SK-N-SH treated with all-trans-retinoic acid at 6 μM for 48 hours (cell line): ENCODE measurements at regions not wholly inside any gene's neighbourhood (a gene's known extent, or its start where the extent isn't known, plus 50 kb on each side); places are given as distances from the start of the nearest gene placed in this dataset.

ENCODE experiments used
- ATAC-seq: fragments of 200-7000 bp; cut with Tn5 transposase; 3 replicates; pipeline ENCODE4 v1.9.1; 2020; ENCODE audit warnings: mild to moderate bottlenecking, moderate library complexity
- ARNTL ChIP-seq: fragments of 450-650 bp; formaldehyde crosslinking; IDR thresholded peaks from 2 replicates; pipeline ENCODE4 v1.5.0; 2020; ENCODE audit warnings: low read depth, mild to moderate bottlenecking, moderate library complexity, borderline replicate concordance
- BACH2 ChIP-seq: fragments of 250-450 bp; sonication (Bioruptor Pico); IDR thresholded peaks from 2 replicates; pipeline ENCODE4 v1.9.0; 2021; ENCODE audit warnings: mild to moderate bottlenecking, borderline replicate concordance
- CSDC2 ChIP-seq: fragments of 250-450 bp; sonication (Bioruptor Pico); IDR thresholded peaks from 2 replicates; pipeline ENCODE4 v1.5.0; 2020; ENCODE audit warnings: mild to moderate bottlenecking, moderate library complexity
- CSRNP3 ChIP-seq: fragments of 250-450 bp; sonication (Bioruptor Pico); IDR thresholded peaks from 2 replicates; pipeline ENCODE4 v1.5.1; 2021; ENCODE audit warnings: mild to moderate bottlenecking, moderate library complexity
- GLIS3 ChIP-seq: fragments of 250-450 bp; sonication (Bioruptor Pico); IDR thresholded peaks from 2 replicates; pipeline ENCODE4 v1.5.0; 2020; ENCODE audit warnings: mild to moderate bottlenecking, moderate library complexity
- ISL1 ChIP-seq: fragments of 250-450 bp; sonication (Bioruptor Pico); IDR thresholded peaks from 2 replicates; pipeline ENCODE4 v2.1.2; 2022; ENCODE audit warnings: mild to moderate bottlenecking, moderate library complexity
- OSR1 ChIP-seq: fragments of 250-450 bp; sonication (Bioruptor Pico); IDR thresholded peaks from 2 replicates; pipeline ENCODE4 v1.8.0; 2022; ENCODE audit warnings: moderate library complexity, mild to moderate bottlenecking, inconsistent platforms
- RARB ChIP-seq: fragments of 250-450 bp; sonication (Bioruptor Pico); IDR thresholded peaks from 2 replicates; pipeline ENCODE4 v1.8.0; 2021; ENCODE audit warnings: mild to moderate bottlenecking, moderate library complexity
- SNAI2 ChIP-seq: fragments of 250-450 bp; sonication (Bioruptor Pico); IDR thresholded peaks from 2 replicates; pipeline ENCODE4 v1.5.0; 2020; ENCODE audit warnings: mild to moderate bottlenecking, moderate library complexity
- TSHZ2 ChIP-seq: fragments of 250-450 bp; sonication (Bioruptor Pico); IDR thresholded peaks from 2 replicates; pipeline ENCODE4 v1.5.0; 2020; ENCODE audit warnings: mild to moderate bottlenecking, moderate library complexity
- ZC3H10 ChIP-seq: fragments of 250-450 bp; sonication (Bioruptor Pico); IDR thresholded peaks from 2 replicates; pipeline ENCODE4 v1.5.1; 2021; ENCODE audit warnings: mild to moderate bottlenecking, moderate library complexity
- ZFP3 ChIP-seq: fragments of 250-450 bp; sonication (Bioruptor Pico); IDR thresholded peaks from 2 replicates; pipeline ENCODE4 v1.5.0; 2020; ENCODE audit warnings: mild to moderate bottlenecking, moderate library complexity
- ZFP30 ChIP-seq: fragments of 450-650 bp; formaldehyde crosslinking; IDR thresholded peaks from 2 replicates; pipeline ENCODE4 v1.5.0; 2022; ENCODE audit warnings: mild to moderate bottlenecking, moderate library complexity
- ZNF565 ChIP-seq: fragments of 450-650 bp; formaldehyde crosslinking; conservative IDR thresholded peaks from 2 replicates; pipeline ENCODE4 v1.5.0; 2020; ENCODE audit warnings: low read depth, mild to moderate bottlenecking, moderate library complexity
- ZNF70 ChIP-seq: fragments of 450-650 bp; formaldehyde crosslinking; IDR thresholded peaks from 2 replicates; pipeline ENCODE4 v1.5.0; 2020; ENCODE audit warnings: mild to moderate bottlenecking, moderate library complexity
- ZNF8 ChIP-seq: fragments of 450-650 bp; formaldehyde crosslinking; IDR thresholded peaks from 2 replicates; pipeline ENCODE4 v1.5.0; 2020; ENCODE audit warnings: mild to moderate bottlenecking, moderate library complexity
- TF ChIP-seq, protein P1 (sequence below): fragments of 250-450 bp; sonication (Bioruptor Pico); IDR thresholded peaks from 2 replicates; pipeline ENCODE4 v1.8.0; 2020; ENCODE audit warnings: mild to moderate bottlenecking, moderate library complexity, borderline replicate concordance
- TF ChIP-seq, protein P2 (sequence below): fragments of 250-450 bp; sonication (Bioruptor Pico); IDR thresholded peaks from 2 replicates; pipeline ENCODE4 v1.8.0; 2021; ENCODE audit warnings: low read depth, mild to moderate bottlenecking, moderate library complexity, borderline replicate concordance
- TF ChIP-seq, protein P3 (sequence below): fragments of 250-450 bp; sonication (Bioruptor Pico); IDR thresholded peaks from 2 replicates; pipeline ENCODE4 v1.5.1; 2020; ENCODE audit warnings: low read depth, mild to moderate bottlenecking, moderate library complexity

- ATAC-seq = no peak
- no peak for TF ChIP-seq ISL1 (CRISPR knock-in tag)
- TF ChIP-seq ZNF8 = no peak
- TF ChIP-seq ARNTL (CRISPR knock-in tag) = no peak
- TF ChIP-seq, protein P1, sequence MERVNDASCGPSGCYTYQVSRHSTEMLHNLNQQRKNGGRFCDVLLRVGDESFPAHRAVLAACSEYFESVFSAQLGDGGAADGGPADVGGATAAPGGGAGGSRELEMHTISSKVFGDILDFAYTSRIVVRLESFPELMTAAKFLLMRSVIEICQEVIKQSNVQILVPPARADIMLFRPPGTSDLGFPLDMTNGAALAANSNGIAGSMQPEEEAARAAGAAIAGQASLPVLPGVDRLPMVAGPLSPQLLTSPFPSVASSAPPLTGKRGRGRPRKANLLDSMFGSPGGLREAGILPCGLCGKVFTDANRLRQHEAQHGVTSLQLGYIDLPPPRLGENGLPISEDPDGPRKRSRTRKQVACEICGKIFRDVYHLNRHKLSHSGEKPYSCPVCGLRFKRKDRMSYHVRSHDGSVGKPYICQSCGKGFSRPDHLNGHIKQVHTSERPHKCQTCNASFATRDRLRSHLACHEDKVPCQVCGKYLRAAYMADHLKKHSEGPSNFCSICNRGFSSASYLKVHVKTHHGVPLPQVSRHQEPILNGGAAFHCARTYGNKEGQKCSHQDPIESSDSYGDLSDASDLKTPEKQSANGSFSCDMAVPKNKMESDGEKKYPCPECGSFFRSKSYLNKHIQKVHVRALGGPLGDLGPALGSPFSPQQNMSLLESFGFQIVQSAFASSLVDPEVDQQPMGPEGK (CRISPR knock-in tag) = no peak
- no peak for TF ChIP-seq ZFP3 (CRISPR knock-in tag)
- TF ChIP-seq SNAI2 (CRISPR knock-in tag) = no peak
- no peak for TF ChIP-seq ZC3H10
- no peak for TF ChIP-seq CSRNP3
- TF ChIP-seq, protein P2, sequence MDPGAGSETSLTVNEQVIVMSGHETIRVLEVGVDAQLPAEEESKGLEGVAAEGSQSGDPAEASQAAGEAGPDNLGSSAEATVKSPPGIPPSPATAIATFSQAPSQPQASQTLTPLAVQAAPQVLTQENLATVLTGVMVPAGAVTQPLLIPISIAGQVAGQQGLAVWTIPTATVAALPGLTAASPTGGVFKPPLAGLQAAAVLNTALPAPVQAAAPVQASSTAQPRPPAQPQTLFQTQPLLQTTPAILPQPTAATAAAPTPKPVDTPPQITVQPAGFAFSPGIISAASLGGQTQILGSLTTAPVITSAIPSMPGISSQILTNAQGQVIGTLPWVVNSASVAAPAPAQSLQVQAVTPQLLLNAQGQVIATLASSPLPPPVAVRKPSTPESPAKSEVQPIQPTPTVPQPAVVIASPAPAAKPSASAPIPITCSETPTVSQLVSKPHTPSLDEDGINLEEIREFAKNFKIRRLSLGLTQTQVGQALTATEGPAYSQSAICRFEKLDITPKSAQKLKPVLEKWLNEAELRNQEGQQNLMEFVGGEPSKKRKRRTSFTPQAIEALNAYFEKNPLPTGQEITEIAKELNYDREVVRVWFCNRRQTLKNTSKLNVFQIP = no peak
- no peak for TF ChIP-seq OSR1 (CRISPR knock-in tag)
- no peak for TF ChIP-seq TSHZ2 (CRISPR knock-in tag)
- no peak for TF ChIP-seq RARB (CRISPR knock-in tag)
- TF ChIP-seq, protein P3, sequence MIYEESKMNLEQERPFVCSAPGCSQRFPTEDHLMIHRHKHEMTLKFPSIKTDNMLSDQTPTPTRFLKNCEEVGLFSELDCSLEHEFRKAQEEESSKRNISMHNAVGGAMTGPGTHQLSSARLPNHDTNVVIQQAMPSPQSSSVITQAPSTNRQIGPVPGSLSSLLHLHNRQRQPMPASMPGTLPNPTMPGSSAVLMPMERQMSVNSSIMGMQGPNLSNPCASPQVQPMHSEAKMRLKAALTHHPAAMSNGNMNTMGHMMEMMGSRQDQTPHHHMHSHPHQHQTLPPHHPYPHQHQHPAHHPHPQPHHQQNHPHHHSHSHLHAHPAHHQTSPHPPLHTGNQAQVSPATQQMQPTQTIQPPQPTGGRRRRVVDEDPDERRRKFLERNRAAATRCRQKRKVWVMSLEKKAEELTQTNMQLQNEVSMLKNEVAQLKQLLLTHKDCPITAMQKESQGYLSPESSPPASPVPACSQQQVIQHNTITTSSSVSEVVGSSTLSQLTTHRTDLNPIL (CRISPR knock-in tag) = no peak
- TF ChIP-seq ZFP30 (CRISPR knock-in tag) = no peak
- TF ChIP-seq BACH2 (CRISPR knock-in tag) = no peak
- no peak for TF ChIP-seq GLIS3 (CRISPR knock-in tag)
These were observed 1037.9 kb downstream of the EFNB2 start for GRCh38 chr13:105497597-105497996.

- no peak for ATAC-seq
- TF ChIP-seq ZNF8 = no peak
- no peak for TF ChIP-seq ZNF70
- TF ChIP-seq, protein P3 (CRISPR knock-in tag) = no peak
- TF ChIP-seq CSDC2 (CRISPR knock-in tag) = no peak
- TF ChIP-seq GLIS3 (CRISPR knock-in tag) = no peak
- TF ChIP-seq, protein P1 (CRISPR knock-in tag) = no peak
- TF ChIP-seq, protein P2 = no peak
- no peak for TF ChIP-seq ZFP30 (CRISPR knock-in tag)
- TF ChIP-seq ZNF565 (CRISPR knock-in tag) = no peak
- no peak for TF ChIP-seq ARNTL (CRISPR knock-in tag)
- TF ChIP-seq ISL1 (CRISPR knock-in tag) = no peak
- no peak for TF ChIP-seq OSR1 (CRISPR knock-in tag)
- TF ChIP-seq BACH2 (CRISPR knock-in tag) = no peak
- no peak for TF ChIP-seq SNAI2 (CRISPR knock-in tag)
- no peak for TF ChIP-seq RARB (CRISPR knock-in tag)
- TF ChIP-seq, all 23 proteins: peak for 0
These were observed 1043.2 kb downstream of the EFNB2 start for GRCh38 chr13:105492216-105492615.
